ENCODE measurements at regions not wholly inside any gene's neighbourhood (a gene's known extent, or its start where the extent isn't known, plus 50 kb on each side); places are given as distances from the start of the nearest gene placed in this dataset.

GRCh38 chr21:16304174-16305095 lies 574.7 kb downstream of the USP25 start:
- DNase-seq (ENCODE audit: low read depth): no peak

GRCh38 chr21:16305686-16306085 lies 575.9 kb downstream of the USP25 start:
- DNase-seq (ENCODE audit: low read depth): no peak

- DNase-seq (ENCODE audit: low read depth): no peak
These were observed 577.5 kb downstream of the USP25 start for GRCh38 chr21:16307256-16307655.

GRCh38 chr21:16308269-16308668 lies 578.5 kb downstream of the USP25 start:
- peak; percentile 5 for DNase-seq (ENCODE audit: low read depth)

- DNase-seq (ENCODE audit: low read depth): no peak
These were observed 579.6 kb downstream of the USP25 start for GRCh38 chr21:16309250-16309971.

GRCh38 chr21:16310176-16310575 lies 580.4 kb downstream of the USP25 start:
- no peak for DNase-seq (ENCODE audit: low read depth)

- DNase-seq (ENCODE audit: low read depth): no peak
These were observed 581.4 kb downstream of the USP25 start for GRCh38 chr21:16311229-16311628.

GRCh38 chr21:16312321-16312720 lies 582.5 kb downstream of the USP25 start:
- DNase-seq (ENCODE audit: low read depth): no peak

- no peak for DNase-seq (ENCODE audit: low read depth)
These were observed 585.4 kb downstream of the USP25 start for GRCh38 chr21:16315223-16315622.

- no peak for DNase-seq (ENCODE audit: low read depth)
These were observed 589.0 kb downstream of the USP25 start for GRCh38 chr21:16318651-16319300.

GRCh38 chr21:16320110-16320509 lies 590.3 kb downstream of the USP25 start:
- no peak for DNase-seq (ENCODE audit: low read depth)

GRCh38 chr21:16322454-16322853 lies 592.7 kb downstream of the USP25 start:
- no peak for DNase-seq (ENCODE audit: low read depth)

- DNase-seq (ENCODE audit: low read depth): no peak
These were observed 593.8 kb downstream of the USP25 start for GRCh38 chr21:16323596-16323995.

GRCh38 chr21:16324630-16325029 lies 594.8 kb downstream of the USP25 start:
- DNase-seq (ENCODE audit: low read depth): no peak

GRCh38 chr21:16330082-16330907 lies 600.5 kb downstream of the USP25 start:
- DNase-seq (ENCODE audit: low read depth): peak; percentile 30

- no peak for DNase-seq (ENCODE audit: low read depth)
These were observed 601.1 kb downstream of the USP25 start for GRCh38 chr21:16330908-16331268.

GRCh38 chr21:16337266-16337665 lies 607.5 kb downstream of the USP25 start:
- DNase-seq (ENCODE audit: low read depth): no peak

- DNase-seq (ENCODE audit: low read depth): no peak
These were observed 613.1 kb downstream of the USP25 start for GRCh38 chr21:16342932-16343331.

GRCh38 chr21:16343776-16344175 lies 614.0 kb downstream of the USP25 start:
- DNase-seq (ENCODE audit: low read depth): no peak

GRCh38 chr21:16345757-16346156 lies 616.0 kb downstream of the USP25 start:
- DNase-seq (ENCODE audit: low read depth): no peak

- no peak for DNase-seq (ENCODE audit: low read depth)
These were observed 617.4 kb downstream of the USP25 start for GRCh38 chr21:16347223-16347622.

GRCh38 chr21:16353764-16354163 lies 624.0 kb downstream of the USP25 start:
- DNase-seq (ENCODE audit: low read depth): no peak
